ENCODE measurements at regions not wholly inside any gene's neighbourhood (a gene's known extent, or its start where the extent isn't known, plus 50 kb on each side); places are given as distances from the start of the nearest gene placed in this dataset.

GRCh38 chr1:219466766-219467165, 146.1 kb downstream of the ZC3H11B start:
- DNase-seq, result no peak

- no peak for DNase-seq
Measured at GRCh38 chr1:219465212-219466093, 147.5 kb downstream of the ZC3H11B start.

DNA sequence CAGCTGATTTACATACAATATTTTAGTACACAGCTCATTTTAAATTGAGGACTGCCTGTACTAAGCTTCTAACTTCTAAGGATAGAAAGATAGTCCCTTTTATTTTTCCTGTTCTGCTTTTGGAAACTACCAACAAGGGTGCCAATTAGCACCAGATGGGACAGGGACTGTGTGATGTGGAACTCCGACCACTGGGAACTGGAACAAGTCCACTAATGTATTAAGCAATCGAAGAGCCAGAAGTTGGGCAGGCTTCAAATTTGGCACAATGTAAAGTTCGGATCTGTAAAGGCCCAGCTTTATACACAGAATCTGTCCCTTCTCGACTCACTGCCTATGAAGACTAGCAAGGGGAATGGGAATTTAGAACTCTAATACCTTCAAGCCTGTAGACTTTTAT, 149.3 kb downstream of the ZC3H11B start:
- no peak for DNase-seq

- no peak for DNase-seq
Measured at GRCh38 chr1:219461981-219462400, 150.9 kb downstream of the ZC3H11B start.

- DNase-seq, result no peak
Measured at GRCh38 chr1:219460896-219461815, 151.7 kb downstream of the ZC3H11B start.

DNA sequence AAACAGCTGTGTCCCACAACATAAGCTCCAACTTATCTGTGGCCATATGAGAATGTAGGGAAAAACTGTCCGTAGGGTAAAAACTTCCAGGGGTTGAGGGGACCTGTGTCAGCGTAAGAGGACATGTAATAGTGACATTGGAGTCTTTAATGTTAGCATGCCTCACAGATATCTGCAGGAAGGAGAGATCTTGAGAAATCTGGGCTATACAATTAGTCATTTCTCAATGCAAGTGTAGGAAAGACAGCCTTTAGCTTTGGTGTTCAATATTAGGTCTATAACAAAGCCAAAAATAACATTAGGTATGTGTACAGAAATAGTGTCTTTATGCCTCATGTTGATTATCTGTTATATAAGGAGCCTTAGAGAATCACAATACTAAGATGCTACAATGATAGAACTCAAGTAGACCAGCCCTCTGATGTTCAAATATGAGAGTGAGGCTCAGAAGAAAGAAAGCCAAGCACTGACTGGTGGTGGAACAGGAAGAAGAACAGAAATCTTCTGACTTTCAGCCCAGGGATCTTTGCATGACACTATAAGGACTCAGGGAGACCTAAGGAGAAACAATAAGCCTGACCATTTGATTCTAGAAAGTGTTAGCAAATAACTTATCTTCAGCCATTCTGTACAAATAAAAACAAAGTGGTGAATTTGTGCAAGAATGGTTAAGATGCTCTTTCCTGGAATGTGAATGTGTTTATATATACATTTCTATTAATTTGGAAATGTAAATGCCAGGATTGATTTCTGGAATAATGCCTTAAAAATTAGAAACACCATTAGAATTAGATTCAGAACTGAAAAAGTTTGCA, 152.6 kb downstream of the ZC3H11B start:
- no peak for DNase-seq

DNA sequence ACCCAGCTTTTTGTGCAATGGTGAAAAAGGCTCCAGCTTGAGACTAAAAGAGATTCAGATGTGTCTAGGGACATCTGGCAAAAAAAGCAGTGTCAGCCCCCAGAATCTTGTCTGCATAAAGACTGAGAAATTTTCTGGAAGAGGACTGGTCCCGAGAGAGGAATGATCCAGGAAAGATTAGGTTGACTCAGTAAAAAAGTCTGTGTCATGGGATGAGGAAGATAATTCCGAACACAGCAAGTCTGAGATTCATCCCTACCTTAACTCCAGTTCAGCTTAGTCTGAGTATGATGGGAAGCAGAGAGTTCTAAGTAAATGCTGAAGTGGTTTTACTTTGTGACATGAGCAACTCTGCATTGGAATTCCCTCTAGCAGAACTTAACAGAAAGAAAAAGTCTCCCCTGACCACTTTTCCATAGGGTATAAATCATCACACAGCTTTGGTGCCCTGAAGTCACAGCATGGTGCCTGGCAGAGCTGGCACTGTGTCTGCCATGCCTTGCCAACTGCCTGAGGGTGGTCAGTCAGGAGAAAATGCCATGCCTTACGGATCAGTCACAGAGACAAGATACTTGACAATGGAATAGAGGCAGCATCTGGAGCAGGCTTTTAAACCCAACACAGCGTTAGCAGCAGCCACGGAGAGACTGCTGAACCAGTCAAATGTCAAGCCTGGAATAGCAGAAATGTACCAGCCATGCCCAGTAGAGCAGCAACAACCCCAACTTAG, 153.4 kb downstream of the ZC3H11B start:
- DNase-seq, result no peak

- no peak for DNase-seq
Measured at GRCh38 chr1:219446288-219446687, 166.6 kb downstream of the ZC3H11B start.

DNA sequence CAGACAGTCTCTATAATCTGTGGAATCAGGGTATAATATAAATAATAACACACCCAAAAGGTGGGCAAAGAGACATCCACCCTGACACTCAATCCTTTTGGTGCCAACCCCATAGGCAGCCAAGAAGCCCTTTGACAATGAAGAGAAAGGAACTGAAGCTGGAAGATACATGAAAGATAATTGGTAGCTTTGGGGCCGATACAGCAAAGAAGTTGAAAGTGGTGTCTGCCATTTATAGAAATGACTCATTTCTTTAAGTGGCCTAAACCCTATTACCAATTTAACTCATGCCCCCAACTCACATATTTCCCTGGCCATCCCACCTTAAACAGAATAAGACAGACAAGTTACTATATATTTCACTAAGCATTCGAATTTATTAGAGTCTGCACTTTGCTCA, 167.0 kb downstream of the ZC3H11B start:
- DNase-seq, result no peak

DNA sequence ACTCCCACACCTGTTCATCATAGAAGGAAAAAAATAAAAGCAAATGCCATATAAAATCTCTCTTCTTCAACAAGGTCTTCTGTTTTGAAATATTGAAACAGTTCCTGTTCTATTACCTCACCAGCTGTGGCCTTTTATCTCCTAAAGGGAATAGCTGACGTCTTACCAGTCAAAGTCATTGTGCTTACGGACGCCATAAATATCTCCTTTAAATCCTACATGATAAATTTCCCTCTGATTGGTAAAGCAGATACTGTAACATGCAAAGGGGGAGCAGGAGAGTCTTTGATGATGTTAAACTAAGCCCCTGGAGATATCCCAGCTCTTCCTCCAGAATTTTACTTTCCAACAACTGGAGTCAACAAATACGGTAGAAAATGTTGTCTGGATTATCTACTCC, 168.4 kb downstream of the ZC3H11B start:
- DNase-seq, result no peak

- DNase-seq, result no peak
Measured at GRCh38 chr1:219443763-219444162, 169.1 kb downstream of the ZC3H11B start.

- DNase-seq, result no peak
Measured at GRCh38 chr1:219442611-219443061, 170.3 kb downstream of the ZC3H11B start.

DNA sequence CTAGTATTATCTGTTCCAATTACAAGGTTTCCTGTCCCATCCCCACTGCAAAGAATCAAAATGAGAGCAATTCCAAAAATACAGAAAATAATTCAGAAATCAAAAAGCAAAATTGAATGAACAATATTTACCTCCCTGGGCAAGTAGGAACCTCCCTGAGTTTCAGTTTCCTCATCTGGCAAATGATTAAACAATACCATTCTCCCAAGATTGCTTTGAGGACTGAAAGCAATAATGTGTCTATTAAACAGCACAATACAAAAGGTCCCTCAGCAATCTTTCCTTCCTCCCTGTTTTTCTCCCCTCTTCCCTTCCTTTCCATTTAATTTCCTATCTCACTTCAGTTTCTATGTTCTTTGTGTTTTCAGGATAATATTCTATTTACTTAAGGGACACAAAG, 171.0 kb downstream of the ZC3H11B start:
- no peak for DNase-seq

GRCh38 chr1:219439376-219439775, 173.5 kb downstream of the ZC3H11B start:
- DNase-seq, result no peak

DNA sequence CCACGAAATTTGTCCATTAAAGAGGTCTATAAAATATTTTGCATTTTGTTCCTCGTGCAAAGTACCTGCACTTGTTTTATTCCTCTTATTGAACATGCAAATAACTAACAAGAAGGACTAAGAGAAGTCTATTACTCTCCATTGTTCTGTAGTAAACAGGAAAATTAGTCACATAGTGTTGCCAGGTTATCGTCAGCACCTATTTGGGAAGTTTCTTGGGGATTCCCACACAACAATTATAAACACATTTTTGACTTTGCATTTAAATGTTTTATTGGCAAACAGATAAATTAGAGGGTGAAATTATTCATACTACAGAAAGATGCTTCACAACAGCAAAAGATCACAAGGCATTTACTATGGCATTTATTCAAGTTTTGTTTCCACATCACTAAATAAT, 174.5 kb downstream of the ZC3H11B start:
- no peak for DNase-seq

- no peak for DNase-seq
Measured at GRCh38 chr1:219434923-219435297, 178.0 kb downstream of the ZC3H11B start.

GRCh38 chr1:219434285-219434922, 178.5 kb downstream of the ZC3H11B start:
- DNase-seq, result no peak

DNA sequence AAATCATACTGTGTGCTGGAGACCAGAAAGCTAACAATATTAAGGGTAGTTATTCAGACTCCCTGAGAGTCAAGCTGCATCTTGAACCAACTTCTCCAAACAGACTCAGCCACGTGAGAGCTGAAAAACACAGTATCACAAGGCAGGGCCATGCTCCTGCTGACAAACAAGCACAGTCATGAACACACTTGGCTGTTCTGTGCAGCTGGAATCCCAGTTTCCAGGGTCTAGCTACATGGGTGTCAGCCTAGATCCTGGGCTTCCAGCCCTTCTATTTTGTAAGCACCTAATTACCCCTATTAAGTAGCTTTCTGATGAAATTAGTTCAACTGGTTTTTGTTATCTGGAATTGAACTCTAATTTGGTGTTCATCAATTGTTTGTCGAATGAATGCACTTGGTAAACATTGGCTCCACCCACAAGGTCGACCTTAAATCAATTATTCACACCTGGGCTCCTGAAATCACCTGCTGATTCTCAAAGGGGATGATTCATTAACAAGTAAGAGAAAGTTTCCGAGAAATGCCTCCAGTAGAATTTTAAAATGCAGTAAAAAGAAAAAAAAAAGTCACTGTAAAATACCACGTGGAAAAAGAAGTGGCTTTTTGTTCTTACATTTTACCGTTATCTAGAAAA, 179.3 kb downstream of the ZC3H11B start:
- no peak for DNase-seq

DNA sequence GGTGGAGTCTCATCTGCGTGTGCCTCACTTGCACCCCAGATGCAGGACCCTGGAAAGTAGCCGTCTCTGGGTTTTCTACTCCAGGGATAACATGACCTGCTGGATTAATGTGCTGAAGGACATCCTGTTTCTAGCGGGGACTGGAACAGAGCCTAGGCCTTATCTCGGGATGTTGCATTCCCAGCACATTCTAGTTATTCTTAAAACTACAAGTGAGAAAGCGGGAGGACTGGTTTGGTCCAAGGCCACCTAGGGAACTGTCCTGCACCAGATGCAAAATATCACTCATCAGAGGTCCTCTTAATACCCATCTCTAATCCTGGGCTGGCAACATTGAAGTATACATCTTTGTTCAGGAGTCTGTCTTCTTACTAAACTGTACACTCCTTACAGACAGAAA, 179.9 kb downstream of the ZC3H11B start:
- no peak for DNase-seq

- DNase-seq, result no peak
Measured at GRCh38 chr1:219432191-219432606, 180.7 kb downstream of the ZC3H11B start.

DNA sequence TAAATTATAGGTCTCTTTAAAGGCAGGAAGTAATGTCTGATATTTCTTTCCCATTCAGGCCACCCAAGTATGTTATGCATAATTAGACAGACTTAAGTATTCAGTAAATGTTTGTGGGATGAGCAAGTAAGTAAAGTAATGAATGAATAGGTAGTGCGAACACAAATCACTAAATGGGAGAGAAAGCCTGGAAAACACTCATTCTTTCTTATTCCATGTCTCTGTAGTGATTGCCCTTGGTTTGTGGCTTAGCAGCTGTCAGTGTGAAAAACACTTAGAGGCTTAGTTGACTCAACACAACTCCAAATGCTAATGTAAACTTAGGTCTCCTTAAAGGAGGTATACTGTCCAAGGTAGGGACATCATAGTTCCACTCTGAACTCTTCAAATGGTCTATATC, 182.5 kb downstream of the ZC3H11B start:
- DNase-seq, result no peak

Measured in NCI-H1930 (cell line).